Left colon (tissue), 2 donors: ENCODE measurements at regions not wholly inside any gene's neighbourhood (a gene's known extent, or its start where the extent isn't known, plus 50 kb on each side); places are given as distances from the start of the nearest gene placed in this dataset.

ENCODE experiments used
- ATAC-seq: fragments of 200-7000 bp; cut with Tn5 transposase; one replicate; pipeline ENCODE4 v1.9.1; 2020; ENCODE audit warnings: mild to moderate bottlenecking, moderate library complexity
- DNase-seq, 2 donors: peaks; one replicate each; pipeline ENCODE4 v3.0.0-alpha.2; 2020
- intact Hi-C, 2 donors: fragments of 100-400 bp; cut with DNase I in 1 of 2; cut with micrococcal nuclease in 1 of 2; formaldehyde crosslinking; loops; one replicate each; pipeline versions ENCODE4 v1.11.2 to v1.14.0; 2022; cut with DNase I, micrococcal nuclease
- donor health status: DM: no; HTN: no; CAD: no.
- donor health status: DM: yes; HTN: yes; CAD: no.

GRCh38 chr1:114316204-114316603 is 162.5 kb upstream of the SYT6 start:
- ATAC-seq (no peak), DNase-seq (no peak)
- intact Hi-C loops = no loop called here

DNA sequence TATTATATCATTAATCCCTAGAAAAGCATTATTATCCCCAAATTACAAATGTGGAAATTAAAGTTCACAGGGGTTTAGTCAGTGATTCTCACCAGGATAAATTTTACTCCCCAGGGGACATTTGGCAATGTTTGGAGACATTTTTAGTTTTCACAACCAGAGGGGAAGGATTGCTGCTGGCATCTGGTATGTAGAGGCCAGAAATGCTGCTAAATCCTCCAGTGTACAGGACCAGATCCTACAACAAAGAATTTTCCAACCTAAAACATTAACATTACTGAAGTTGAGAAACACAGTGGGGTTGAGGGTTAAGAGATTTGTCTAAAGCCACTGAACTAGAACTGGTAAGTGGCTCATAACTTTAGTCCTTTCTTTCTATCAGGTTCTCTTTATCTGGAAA is 162.0 kb upstream of the SYT6 start:
- no peak for DNase-seq
- intact Hi-C loops = no loop called here

GRCh38 chr1:114314576-114314975 is 160.9 kb upstream of the SYT6 start:
- intact Hi-C loops = no loop called here
- DNase-seq (no peak), ATAC-seq (no peak)

More for the DNA sequence above, 162.0 kb upstream of the SYT6 start:
- no peak for ATAC-seq

DNA sequence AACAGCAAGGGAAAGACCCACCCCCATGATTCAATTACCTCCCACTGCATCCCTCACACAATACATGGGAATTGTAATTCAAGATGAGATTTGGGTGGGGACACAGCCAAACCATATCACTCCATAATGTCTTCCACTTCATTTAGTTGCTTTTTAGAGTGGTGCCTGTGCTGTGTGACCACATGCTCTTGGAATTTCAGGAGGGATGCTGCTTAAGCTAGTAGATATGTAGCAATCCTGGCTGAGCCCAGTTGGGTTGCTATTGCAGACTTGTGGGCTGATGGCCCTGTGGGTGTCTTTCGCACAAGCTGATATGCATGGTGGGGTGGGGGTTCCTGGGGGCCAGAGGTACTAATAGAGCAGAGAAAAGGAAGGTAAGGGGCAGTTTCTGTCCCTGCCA is 160.4 kb upstream of the SYT6 start:
- ATAC-seq = no peak
- DNase-seq = no peak
- intact Hi-C loops = no loop called here

DNA sequence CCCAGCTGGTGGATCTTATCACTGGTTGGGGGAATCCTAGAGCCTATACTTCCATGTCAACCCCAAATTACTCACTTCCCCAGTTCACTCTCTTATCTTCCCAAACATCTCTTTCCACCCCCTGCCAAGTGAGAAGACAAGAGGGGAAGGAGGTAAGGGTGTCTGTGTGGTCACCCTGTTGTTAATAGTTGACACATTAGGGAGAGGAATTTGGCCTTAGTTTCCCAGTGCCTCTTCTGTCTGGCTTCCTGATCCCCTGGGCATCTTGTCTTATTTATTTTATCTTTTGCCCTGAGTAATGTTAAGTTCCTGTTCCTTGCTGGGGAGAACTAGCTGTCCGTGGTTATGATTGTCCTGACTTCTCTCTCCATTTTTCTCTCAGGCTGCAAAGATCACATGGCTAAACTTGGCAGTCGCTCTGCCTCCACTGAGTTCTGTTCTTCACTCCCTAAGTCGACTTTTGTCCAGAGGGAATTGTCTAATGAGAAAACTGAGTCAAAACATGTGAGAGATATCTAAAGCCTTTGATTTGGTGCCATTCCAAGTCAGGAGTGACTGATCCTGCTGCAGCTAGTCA is 157.1 kb upstream of the SYT6 start:
- DNase-seq = no peak
- no peak for ATAC-seq
- intact Hi-C loops = no loop called here

DNA sequence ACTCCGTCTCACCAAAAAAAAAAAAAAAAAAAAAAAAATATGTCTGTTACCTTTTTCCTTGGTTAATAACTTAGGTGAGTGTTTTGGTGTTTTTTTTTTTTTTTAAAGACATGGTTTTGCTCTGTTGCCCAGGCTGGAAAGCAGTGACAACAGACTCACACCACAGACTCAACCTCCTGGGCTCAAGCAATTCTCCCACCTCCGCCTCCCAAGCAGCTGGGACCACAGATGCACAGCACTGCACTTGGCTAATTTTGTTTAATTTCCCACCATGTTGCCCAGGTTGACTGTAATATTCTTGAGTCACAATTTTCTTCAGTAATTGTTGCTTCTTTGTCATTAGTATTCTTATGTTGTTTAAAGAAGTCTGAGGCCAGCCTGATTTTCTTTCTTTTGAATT is 149.2 kb upstream of the SYT6 start:
- intact Hi-C loops = no loop called here
- ATAC-seq = no peak
- no peak for DNase-seq

GRCh38 chr1:114299331-114299975 is 145.8 kb upstream of the SYT6 start:
- no peak for ATAC-seq
- intact Hi-C loops = no loop called here

DNA sequence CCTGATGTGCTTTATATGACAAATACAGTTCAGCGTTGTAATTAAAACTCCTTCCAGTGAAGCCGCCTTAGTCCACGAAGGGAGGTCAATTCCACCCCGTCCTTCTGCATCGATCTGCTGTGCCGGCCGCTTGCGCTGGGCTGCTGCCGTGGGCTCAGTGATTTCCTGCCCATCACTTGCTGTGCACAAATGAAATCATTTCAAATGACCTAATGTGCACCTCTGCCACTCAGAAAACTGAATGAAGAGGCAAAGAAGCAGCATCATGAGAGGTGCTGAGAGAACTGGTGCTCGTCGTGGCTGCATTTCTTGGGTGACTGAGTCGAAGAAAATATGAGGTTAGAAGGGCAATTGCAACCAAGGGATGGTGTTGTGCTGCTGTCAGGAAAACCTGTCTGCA is 144.3 kb upstream of the SYT6 start:
- intact Hi-C loops = no loop called here
- no peak for DNase-seq
- ATAC-seq = no peak

More at GRCh38 chr1:114299331-114299975, 145.8 kb upstream of the SYT6 start:
- DNase-seq = no peak

DNA sequence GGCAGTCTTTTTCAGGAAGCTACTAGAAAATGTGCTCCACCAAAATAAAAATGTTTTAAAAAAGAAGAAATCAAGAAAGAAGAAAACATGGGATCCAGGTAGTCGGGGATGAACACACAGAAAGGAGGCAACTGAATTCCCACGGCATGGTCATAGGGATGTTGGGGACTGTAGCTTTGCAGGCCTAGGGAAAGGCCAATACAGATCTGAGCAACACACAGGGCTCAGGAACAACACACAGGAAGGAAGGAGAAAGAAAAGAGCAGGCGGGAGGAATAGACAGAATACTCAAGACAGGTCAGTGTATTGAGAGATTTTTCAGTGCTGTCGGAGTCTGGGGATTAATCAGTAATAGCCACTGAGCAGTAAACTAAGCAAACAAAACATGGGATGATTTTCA is 142.7 kb upstream of the SYT6 start:
- DNase-seq = no peak
- ATAC-seq = no peak
- intact Hi-C loops = no loop called here

- no peak for DNase-seq
- intact Hi-C loops = no loop called here
Measured at GRCh38 chr1:114295321-114295720, 141.7 kb upstream of the SYT6 start.

DNA sequence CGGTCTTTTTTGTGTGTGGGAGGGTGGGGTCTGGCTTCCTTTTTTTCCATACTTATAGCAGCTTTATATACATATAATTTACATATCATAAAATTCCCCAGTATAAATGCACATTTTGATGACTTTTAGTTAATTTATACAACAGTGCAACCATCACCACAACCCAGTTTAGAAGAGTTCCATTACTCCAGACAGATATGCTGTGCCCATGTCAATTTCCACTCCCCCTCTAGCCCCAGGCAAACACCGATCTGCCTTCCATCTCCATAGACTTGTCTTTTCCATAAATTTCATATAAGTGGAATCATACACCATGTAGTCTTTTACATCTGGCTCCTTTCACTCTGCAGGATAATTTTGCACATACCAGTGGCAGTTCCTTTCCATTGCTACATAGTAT is 139.2 kb upstream of the SYT6 start:
- intact Hi-C loops = no loop called here
- DNase-seq = no peak
- ATAC-seq = no peak

More at GRCh38 chr1:114295321-114295720, 141.7 kb upstream of the SYT6 start:
- ATAC-seq = no peak

- no peak for ATAC-seq
- DNase-seq = no peak
- intact Hi-C loops = no loop called here
Measured at GRCh38 chr1:114292194-114292593, 138.5 kb upstream of the SYT6 start.

GRCh38 chr1:114290776-114291175 is 137.1 kb upstream of the SYT6 start:
- intact Hi-C loops = no loop called here
- no peak for ATAC-seq
- no peak for DNase-seq

DNA sequence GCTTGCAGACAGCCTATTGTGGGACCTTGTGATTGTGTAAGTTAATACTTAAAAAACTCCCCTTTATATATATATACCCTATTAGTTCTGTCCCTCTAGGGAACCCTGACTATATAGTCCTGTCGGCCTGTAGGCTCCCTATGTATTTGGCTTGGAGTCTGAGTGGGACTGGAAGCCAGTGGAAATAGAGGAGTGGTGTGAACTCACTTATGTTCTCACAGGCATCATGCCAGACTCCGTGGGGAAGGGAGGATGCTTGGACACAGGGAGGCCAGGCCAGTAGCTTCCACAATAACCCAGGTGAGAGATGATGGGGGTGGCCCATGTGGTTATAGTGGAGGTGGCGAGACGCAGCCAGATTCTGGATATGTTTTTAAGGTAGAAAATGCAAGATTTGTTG is 136.7 kb upstream of the SYT6 start:
- DNase-seq (no peak), ATAC-seq (no peak)
- intact Hi-C loops = no loop called here

DNA sequence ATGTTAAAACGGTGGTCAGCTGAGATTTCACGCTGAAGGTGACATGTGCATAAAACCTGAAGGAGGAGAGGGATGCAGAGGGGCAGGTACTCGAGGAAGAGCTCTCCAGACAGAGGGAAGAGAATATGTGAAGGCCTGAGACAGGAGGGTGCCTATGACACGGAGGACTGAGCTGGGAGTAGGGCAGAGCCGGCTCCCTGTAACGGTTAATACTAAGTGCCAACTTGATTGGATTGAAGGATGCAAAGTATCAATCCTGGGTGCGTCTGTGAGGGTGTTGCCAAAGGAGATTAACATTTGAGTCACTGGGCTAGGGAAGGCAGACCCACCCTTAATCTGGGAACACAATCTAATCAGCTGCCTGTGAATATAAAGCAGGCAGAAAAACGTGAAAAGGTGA is 136.2 kb upstream of the SYT6 start:
- intact Hi-C loops = loop anchor here in 1 of 2 donors (10.0 kb wide), 1 partner anchor 455 kb away; no protein-coding TSS in a partner anchor
- no peak for DNase-seq
- ATAC-seq = no peak

DNA sequence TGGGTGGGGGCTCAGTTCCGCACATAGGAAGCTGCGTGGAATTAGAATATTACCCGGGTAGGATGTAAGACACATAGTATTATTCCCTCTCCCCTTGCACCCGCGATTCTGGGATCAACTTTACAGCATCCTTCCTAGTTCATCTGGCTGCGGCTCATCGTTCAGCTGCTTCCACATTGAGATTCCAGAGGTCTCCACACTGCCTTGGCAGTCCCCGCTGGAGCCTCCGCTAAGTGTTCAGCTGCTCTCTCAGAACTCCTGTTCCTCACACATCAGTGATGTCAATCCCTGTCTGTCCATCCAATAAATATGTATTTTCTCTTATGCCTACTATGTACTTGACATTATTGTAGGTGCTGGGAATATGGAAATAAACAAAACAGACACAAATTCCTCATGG is 135.6 kb upstream of the SYT6 start:
- intact Hi-C loops = loop anchor here in 1 of 2 donors (10.0 kb wide), 1 partner anchor 455 kb away; no protein-coding TSS in a partner anchor
- DNase-seq = no peak
- ATAC-seq = no peak

- DNase-seq (no peak), ATAC-seq (no peak)
- intact Hi-C loops = loop anchor here in 1 of 2 donors (10.0 kb wide), 1 partner anchor 452 kb away; no protein-coding TSS in a partner anchor
Measured at GRCh38 chr1:114286960-114287359, 133.3 kb upstream of the SYT6 start.

GRCh38 chr1:114286179-114286578 is 132.5 kb upstream of the SYT6 start:
- no peak for ATAC-seq
- DNase-seq = no peak
- intact Hi-C loops = loop anchor here in 1 of 2 donors (10.0 kb wide), 1 partner anchor 451 kb away; no protein-coding TSS in a partner anchor

- DNase-seq (peak; percentile 78 to 93), ATAC-seq (peak; percentile 99)
- intact Hi-C loops = loop anchor here in 1 of 2 donors (2.0 to 10.0 kb wide), 2 partner anchors 304 to 448 kb away; partner anchors contain the start of gene OLFML3
Measured at GRCh38 chr1:114282751-114283403, 129.2 kb upstream of the SYT6 start.

DNA sequence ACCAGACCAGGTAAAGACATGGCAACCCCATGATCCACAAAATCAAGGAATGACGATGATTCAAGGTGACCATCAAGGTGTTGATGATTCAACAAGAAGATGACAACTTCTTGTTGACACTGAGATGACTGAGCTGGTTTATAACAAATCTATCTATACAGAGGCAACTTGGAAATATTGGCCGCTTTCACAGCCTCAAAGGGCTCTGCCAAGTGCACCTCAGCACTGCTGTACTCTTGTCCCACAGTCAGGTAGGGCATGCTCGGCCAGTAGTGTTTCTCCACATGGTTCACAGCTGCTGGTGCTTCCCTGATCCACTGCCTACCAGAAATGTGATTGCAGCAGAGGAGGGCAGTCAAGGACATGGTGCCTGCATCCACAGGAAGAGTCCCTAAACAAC is 125.2 kb upstream of the SYT6 start:
- no peak for DNase-seq
- no peak for ATAC-seq
- intact Hi-C loops = no loop called here
